AG10803 (cell line): ENCODE measurements at regions not wholly inside any gene's neighbourhood (a gene's known extent, or its start where the extent isn't known, plus 50 kb on each side); places are given as distances from the start of the nearest gene placed in this dataset.

Experiments used
- DNase-seq: peaks from one replicate; pipeline ENCODE4 v3.0.0; 2010; ENCODE audit warnings: low read depth
- H3K4me3 ChIP-seq: 2 replicates; pipeline ENCODE4 v1.5.1; 2011; ENCODE audit warnings: mild to moderate bottlenecking, low read length, control low read depth
- TF ChIP-seq, protein P1 (sequence below): conservative IDR thresholded peaks from 2 replicates; pipeline ENCODE4 v1.5.1; 2011; ENCODE audit warnings: mild to moderate bottlenecking, low read length, control low read depth, inconsistent platforms

DNA sequence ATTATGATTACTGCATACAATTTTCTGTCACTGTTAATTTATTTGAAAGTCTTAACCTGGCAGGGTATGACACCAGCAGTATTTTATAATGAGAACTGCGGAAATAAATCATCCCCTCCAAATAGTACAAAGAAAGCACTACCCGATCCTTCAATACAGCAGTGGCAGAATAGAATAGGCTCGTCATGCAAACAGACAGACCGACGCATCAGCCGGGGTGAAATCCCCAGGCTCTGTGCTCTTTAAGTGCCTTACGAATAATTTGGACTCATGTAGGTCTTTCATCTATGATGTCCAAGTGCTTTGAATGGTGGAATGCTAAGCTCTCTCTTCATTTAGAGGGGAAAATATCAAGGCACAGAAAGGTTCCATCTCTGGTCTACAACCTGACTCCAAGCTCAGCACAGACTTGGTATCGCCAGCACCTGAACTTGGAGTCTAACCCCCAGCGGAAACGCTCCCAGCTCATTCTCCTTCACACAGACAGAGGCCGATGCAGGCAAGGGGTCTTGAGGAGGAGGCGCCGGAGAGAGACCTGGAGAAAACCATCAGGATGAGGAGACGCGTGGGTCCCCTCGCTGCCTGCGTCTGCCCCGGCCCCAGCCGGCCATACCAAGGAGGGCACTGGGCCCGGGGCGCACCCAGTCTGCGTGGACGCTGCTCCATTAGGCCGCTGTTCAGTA, 568.1 kb upstream of the MKI67 start:
- H3K4me3 ChIP-seq, result no peak overlapping the region
- TF ChIP-seq, protein P1, sequence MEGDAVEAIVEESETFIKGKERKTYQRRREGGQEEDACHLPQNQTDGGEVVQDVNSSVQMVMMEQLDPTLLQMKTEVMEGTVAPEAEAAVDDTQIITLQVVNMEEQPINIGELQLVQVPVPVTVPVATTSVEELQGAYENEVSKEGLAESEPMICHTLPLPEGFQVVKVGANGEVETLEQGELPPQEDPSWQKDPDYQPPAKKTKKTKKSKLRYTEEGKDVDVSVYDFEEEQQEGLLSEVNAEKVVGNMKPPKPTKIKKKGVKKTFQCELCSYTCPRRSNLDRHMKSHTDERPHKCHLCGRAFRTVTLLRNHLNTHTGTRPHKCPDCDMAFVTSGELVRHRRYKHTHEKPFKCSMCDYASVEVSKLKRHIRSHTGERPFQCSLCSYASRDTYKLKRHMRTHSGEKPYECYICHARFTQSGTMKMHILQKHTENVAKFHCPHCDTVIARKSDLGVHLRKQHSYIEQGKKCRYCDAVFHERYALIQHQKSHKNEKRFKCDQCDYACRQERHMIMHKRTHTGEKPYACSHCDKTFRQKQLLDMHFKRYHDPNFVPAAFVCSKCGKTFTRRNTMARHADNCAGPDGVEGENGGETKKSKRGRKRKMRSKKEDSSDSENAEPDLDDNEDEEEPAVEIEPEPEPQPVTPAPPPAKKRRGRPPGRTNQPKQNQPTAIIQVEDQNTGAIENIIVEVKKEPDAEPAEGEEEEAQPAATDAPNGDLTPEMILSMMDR, result no peak
- no peak for DNase-seq

DNA sequence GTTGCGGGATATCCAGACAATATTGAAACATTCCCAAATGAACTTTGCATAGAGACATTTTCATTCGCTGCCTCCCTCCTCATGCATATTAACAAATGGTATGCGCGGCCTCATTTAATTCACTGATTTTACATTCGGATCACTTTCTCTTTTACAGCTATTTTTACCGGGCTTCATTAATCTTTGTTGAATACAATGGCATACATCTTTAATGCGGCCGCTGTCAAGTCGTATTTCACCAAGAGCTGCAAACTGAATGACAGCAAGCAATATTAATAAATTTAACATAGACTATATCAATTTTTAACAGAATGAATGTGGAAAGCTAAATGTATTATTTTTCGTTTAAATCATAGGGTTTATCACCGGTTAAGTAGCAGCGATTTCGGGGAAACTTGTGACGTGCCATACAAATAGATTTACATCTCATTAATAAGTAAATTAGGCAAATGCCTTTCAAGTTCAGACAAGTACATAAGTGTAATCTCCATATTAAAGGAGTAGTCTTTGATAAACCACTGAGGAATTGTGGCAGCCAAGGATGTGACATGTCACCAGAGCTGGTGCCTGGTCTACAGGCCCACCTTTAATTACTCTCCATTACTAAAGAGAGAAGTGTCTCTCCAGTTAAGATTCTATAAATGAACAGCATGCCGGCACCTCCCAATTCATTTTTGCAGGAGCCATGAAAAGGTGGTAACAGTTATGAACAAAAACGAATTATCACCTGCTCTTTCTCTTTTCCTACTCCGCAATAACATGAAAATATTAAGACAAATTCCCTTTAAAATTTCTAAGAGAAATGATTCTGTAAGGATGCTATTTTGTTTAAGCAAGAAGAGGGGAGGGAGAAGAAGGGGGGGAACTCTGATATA, 568.9 kb upstream of the MKI67 start:
- TF ChIP-seq, protein P1, result no peak
- DNase-seq, result no peak
- H3K4me3 ChIP-seq, result no peak overlapping the region

- TF ChIP-seq, protein P1, result no peak
- DNase-seq, result no peak
- no peak overlapping the region for H3K4me3 ChIP-seq
Observed at GRCh38 chr10:128695931-128696330, 569.7 kb upstream of the MKI67 start.

DNA sequence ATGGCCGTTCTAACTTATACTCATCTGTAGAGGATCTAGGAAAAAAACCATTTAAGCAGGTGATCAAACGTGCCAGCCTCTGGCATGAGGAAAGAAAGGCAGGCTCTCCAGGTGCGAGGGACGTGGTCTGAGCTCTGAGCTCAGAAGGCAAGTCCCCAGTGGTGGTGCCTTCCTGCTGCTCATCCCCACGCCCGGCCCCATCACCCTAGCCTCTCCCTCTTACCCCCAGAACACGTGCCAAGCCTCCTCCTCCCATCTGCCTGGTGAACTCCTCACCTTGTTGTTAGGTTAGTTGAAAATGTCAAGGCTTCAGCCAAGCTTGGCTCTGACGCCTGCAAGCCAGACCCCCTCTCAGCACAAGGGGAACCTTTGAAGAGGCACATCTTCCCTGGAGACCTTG, 571.2 kb upstream of the MKI67 start:
- TF ChIP-seq, protein P1, result no peak
- H3K4me3 ChIP-seq, result no peak overlapping the region
- DNase-seq, result no peak

- no peak for DNase-seq
- TF ChIP-seq, protein P1, result no peak
- no peak overlapping the region for H3K4me3 ChIP-seq
Observed at GRCh38 chr10:128701381-128701780, 575.2 kb upstream of the MKI67 start.

DNA sequence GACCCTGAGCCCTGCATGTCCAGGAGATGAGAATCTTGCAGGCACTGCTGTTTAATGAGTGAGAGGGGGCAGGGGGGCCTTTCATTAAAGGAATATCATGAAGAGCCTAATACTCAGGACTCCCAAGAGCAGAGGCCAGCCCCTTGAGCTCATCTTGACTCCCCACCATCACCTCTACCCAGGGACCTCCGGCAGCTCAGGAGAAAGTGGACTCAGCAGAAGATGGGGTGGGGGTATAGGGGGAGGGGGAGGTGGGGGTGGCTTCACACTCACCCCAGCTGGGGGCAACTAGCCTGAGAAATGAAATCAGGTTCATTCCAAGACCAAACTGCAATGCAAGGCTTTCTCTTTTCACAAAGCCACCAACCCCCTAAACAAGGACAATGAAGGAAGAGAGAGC, 575.6 kb upstream of the MKI67 start:
- TF ChIP-seq, protein P1, result no peak
- no peak for DNase-seq
- no peak overlapping the region for H3K4me3 ChIP-seq

- TF ChIP-seq, protein P1, result no peak
- H3K4me3 ChIP-seq, result no peak overlapping the region
- DNase-seq, result no peak
Observed at GRCh38 chr10:128704716-128705115, 578.5 kb upstream of the MKI67 start.
